IPS-11a (cell line): ENCODE measurements at regions not wholly inside any gene's neighbourhood (a gene's known extent, or its start where the extent isn't known, plus 50 kb on each side); places are given as distances from the start of the nearest gene placed in this dataset.

Source experiments
- H3K4me3 ChIP-seq: one replicate; pipeline ENCODE4 v1.5.1; 2013; ENCODE audit warnings: low read depth, low read length, control low read depth

DNA sequence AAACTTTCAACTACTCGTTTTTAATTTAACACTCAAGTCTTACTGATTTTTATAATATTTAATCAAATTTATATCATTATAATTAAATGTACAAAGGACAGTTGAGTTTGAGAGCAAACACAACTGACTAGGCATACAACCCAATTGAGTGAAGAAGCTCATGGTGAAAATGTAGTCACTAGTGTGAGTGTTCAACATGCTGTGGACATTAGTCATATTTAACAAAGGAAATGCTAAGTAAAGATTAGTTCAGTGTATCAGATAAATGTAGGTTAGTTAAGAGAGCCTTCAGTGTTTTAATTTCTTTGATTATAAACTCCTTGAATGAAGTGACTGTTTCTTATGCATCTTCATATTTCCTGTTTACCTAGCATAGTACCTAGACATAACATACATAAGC lies 444.2 kb upstream of the GOLIM4 start:
- H3K4me3 ChIP-seq: no peak overlapping the region

GRCh38 chr3:168534761-168535160 lies 439.0 kb upstream of the GOLIM4 start:
- no peak overlapping the region for H3K4me3 ChIP-seq

DNA sequence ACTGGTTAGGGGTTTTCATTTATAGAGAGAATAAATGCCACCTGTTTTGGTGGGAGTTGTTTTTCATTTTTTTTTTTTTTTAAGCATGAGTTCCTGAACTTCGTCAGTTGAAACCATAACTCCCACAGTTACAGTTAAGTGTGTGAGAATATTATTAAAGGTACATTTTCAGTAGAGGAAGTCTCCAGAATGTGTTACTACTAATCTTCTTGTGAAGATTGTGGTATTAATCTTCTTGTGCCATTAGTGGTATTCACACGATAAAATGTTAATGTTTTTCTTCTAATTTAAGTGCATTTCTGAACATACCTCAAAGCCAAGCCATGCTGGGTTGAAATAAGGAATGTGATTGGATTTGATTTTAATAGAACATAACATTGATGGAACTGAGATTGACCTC lies 437.9 kb upstream of the GOLIM4 start:
- no peak overlapping the region for H3K4me3 ChIP-seq

- no peak overlapping the region for H3K4me3 ChIP-seq
Measured at GRCh38 chr3:168532135-168532534, 436.4 kb upstream of the GOLIM4 start.

DNA sequence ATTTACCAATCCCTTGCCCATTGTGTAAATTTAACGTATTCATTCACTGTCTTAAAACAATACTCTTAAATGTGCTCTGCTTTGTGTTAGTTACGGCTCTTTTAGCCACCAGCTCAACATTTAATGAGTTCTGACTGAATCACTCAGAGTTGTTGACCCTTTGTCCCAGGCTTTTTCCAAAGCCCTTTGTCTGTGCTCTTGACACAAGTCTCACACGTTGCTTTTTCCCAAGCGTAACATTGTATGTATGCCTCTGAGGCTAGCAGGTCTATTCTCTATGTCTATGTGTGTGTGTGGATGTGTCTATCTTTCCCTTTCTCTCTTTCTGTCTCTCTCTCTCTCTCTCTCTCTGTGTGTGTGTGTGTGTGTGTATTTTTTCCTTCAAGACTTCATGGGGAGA lies 435.4 kb upstream of the GOLIM4 start:
- no peak overlapping the region for H3K4me3 ChIP-seq

DNA sequence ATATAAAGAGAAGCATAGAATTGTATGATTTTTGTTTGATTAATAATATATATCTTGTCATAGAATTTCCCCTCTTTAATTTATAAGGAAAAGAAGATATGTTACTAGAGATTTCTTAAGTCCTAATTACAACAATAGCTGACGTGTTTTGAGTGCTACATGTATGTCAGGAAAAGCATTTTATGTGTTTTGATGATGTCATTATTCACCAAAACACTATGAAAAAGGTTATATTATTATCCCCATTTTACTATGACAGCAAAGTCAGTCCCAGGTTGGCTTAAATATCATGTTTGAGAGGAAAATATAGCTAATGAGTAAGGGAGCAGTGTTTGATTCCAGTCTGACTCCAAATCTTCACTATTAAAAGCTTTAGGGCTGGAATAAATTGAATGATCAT lies 428.4 kb upstream of the GOLIM4 start:
- H3K4me3 ChIP-seq: no peak overlapping the region

DNA sequence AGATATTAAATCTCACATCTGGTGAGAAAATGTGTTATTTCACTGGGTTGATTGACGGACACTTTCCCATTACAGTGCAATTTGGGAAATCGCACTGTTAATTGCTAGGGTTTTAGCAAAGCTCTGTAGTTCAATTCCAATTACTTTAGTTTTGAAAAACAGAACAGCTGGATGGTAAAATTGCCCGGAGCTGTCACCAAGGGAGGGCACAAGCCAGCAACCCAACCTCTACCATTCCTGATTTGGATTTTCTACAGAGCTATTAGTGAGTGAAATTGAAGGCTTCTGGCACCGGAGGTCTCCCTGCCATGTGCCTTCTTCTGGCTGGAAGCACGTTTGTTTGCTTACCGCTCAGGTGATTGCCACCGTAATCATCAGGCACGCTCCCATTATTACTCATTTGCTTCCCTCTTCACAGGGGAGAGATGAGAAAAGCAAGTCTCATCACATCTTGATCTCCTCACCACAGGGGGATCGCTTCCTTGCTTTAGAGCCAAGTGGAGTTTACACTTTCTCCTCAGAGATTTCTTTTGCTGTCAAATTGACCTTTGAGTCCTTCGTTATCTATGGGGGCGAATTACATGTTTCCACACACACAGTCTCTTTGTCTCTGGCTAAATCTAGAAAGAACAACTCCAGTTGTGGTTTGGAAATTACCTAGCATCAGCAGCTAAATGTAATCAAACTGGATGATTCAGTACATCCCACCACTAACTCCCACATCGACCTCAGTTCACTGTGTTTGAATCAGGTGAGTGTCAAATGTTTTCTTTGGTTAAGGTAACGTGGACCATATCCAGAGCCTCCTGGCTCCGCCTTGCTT lies 421.7 kb upstream of the GOLIM4 start:
- no peak overlapping the region for H3K4me3 ChIP-seq

DNA sequence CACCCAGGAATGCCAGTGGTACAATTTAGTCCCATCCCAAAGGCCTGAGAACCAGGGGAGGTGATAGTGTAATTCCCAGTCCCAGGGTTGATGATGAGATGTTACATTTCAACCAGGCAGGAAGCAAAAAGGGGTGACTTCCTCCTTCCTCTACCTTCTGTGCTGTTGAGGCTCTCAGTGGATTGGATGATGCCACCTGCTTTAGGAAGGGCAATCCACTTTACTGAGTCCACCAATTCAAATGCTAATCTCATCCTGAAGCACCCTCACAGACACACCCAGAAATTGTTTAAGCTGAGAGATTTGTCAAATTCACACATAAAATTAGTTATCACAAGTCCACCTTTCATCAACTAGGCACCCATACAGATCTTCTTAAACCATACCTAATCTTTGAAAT lies 418.5 kb upstream of the GOLIM4 start:
- H3K4me3 ChIP-seq: no peak overlapping the region

- H3K4me3 ChIP-seq: no peak overlapping the region
Measured at GRCh38 chr3:168512802-168513201, 417.1 kb upstream of the GOLIM4 start.

DNA sequence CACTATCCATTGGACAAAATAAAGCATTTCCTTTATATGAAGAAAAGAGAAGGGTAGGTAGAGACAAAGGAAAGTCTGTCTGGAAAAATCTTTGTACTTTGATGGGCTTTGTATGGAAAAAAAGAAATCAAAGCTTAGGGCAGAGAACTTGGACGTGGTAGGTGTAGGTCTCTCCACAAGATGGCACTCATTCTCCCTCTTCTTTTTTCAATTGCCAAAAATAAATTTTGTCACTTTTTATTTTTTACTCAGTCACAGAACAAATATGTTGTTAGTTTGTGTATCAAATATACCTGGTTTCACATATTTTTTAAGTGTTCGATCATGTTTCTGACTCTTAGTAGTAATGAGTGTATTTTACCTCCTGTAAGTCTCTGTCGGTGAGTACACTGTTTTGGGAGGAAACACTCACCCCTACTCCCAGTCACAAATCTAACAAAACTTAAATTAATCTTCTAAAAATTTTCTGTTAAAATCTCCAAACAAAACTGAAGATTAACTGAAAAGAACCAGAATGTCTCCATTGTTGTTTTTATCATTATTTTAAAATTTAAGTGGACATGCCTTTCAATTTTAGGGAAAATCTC lies 415.8 kb upstream of the GOLIM4 start:
- no peak overlapping the region for H3K4me3 ChIP-seq

- no peak overlapping the region for H3K4me3 ChIP-seq
Measured at GRCh38 chr3:168506589-168506988, 410.9 kb upstream of the GOLIM4 start.

GRCh38 chr3:168501570-168501969 lies 405.8 kb upstream of the GOLIM4 start:
- no peak overlapping the region for H3K4me3 ChIP-seq

DNA sequence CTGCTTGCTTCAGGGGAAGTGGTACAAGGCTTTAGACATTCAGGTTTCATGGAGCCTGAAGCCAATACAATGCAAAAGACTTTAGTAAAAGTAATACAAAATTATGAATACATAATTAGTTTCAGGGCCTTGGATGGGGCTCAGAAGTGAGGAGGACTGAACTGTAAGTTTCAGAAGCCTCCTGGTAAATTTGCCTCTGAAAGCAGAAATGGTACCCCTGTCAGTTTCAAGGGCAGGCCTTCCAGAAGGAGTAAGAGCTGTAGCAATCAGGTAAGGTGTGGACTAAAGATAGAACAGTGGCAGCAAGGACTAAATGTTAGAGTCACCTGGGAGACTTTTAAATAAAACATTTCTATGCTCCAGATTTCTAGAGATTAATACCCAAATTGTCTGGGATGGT lies 402.5 kb upstream of the GOLIM4 start:
- H3K4me3 ChIP-seq: no peak overlapping the region

DNA sequence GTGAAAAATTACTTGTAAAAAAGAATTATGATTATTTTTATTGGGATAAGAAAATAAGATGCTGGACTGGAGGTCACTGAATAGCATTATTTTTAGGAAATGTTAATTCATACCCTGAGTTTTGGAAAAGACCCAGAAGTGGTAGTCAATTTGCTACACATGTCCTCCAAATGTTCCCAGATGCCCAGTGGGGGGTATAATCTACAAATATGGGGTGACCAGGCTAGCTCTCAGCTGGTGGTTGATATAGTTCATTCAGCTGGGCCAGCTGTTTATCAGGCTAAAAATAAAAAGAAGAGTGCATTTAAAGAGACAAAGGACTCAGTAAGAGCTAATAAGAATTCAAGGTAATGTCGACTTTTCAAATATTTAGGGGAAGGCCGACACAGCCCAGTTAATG lies 402.0 kb upstream of the GOLIM4 start:
- no peak overlapping the region for H3K4me3 ChIP-seq

GRCh38 chr3:168497183-168497582 lies 401.5 kb upstream of the GOLIM4 start:
- H3K4me3 ChIP-seq: no peak overlapping the region

DNA sequence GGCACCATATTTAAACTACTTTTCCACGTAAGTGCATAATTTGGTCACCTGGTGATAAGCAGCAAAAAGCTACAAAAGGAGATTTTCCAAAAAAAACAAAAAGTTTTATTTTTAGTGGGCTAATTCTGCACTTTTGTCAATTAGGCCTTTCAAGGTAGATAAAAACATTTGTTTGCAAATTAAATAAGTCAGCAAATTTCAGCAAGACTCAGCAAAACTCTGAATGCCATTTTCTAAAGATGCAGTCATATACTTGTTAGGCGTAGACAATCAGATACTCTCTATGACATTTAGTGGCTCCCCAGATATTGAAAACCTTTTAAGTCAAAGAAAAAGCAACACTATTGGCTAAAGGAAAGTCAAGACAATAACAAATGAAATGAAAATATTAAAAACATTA lies 400.2 kb upstream of the GOLIM4 start:
- no peak overlapping the region for H3K4me3 ChIP-seq

- no peak overlapping the region for H3K4me3 ChIP-seq
Measured at GRCh38 chr3:168495270-168495669, 399.5 kb upstream of the GOLIM4 start.

- no peak overlapping the region for H3K4me3 ChIP-seq
Measured at GRCh38 chr3:168493412-168494205, 397.9 kb upstream of the GOLIM4 start.

GRCh38 chr3:168490981-168491380 lies 395.3 kb upstream of the GOLIM4 start:
- no peak overlapping the region for H3K4me3 ChIP-seq

- H3K4me3 ChIP-seq: no peak overlapping the region
Measured at GRCh38 chr3:168489301-168489700, 393.6 kb upstream of the GOLIM4 start.

- no peak overlapping the region for H3K4me3 ChIP-seq
Measured at GRCh38 chr3:168485936-168486335, 390.2 kb upstream of the GOLIM4 start.
